BLaER1 treated with 17β-estradiol and CSF1 and Interleukin-3, amounts not matched to agents 10 nM and 100 nM (cell line): ENCODE measurements at regions not wholly inside any gene's neighbourhood (a gene's known extent, or its start where the extent isn't known, plus 50 kb on each side); places are given as distances from the start of the nearest gene placed in this dataset.

Experiments
- H3K27ac ChIP-seq, 11 experiments: shearing (Covaris generic); formaldehyde crosslinking; 2 replicates each; pipeline ENCODE4 v1.8.1; 2022
- H3K27me3 ChIP-seq, 11 experiments: shearing (Covaris generic); formaldehyde crosslinking; 2 replicates each; pipeline ENCODE4 v1.8.1; 2022
- H3K36me3 ChIP-seq, 11 experiments: shearing (Covaris generic); formaldehyde crosslinking; 2 replicates each; pipeline ENCODE4 v1.8.1; 2022
- H3K4me1 ChIP-seq, 10 experiments: shearing (Covaris generic); formaldehyde crosslinking; 2 replicates each; pipeline ENCODE4 v1.8.1; 2022
- H3K4me2 ChIP-seq, 11 experiments: shearing (Covaris generic); formaldehyde crosslinking; 2 replicates each; pipeline ENCODE4 v1.8.1; 2022
- H3K4me3 ChIP-seq, 10 experiments: shearing (Covaris generic); formaldehyde crosslinking; 2 replicates each; pipeline ENCODE4 v1.8.1; 2022
- H3K9ac ChIP-seq, 11 experiments: shearing (Covaris generic); formaldehyde crosslinking; 2 replicates each; pipeline ENCODE4 v1.8.1; 2022
- H3K9me3 ChIP-seq, 11 experiments: shearing (Covaris generic); formaldehyde crosslinking; replicated peaks in 1 of 11; 2 replicates each; pipeline ENCODE4 v1.8.1; 2022
- H4K20me1 ChIP-seq, 11 experiments: shearing (Covaris generic); formaldehyde crosslinking; 2 replicates each; pipeline ENCODE4 v1.8.1; 2022
- Cebpa-rat ChIP-seq, 11 experiments: shearing (Covaris generic); IDR thresholded peaks; 2 replicates each; pipeline ENCODE4 v1.8.1; 2022

GRCh38 chr12:107826276-107826675 is 51.8 kb downstream of the ASCL4 start:
- H3K9ac ChIP-seq: no peak overlapping the region
- TF ChIP-seq Cebpa-rat (IDR thresholded peaks at IDR 0.05): no peak
- H3K4me1 ChIP-seq: no peaks in the 10 kb centered on the region
- no peak overlapping the region for H3K4me2 ChIP-seq
- no peak overlapping the region for H3K4me3 ChIP-seq
- H3K27me3 ChIP-seq: no peaks in the 10 kb centered on the region
- H3K27ac ChIP-seq: no peak overlapping the region
- no peaks in the 10 kb centered on the region for H4K20me1 ChIP-seq
- H3K9me3 ChIP-seq: peaks cover 53 to 81% (median 70%) of the 10 kb centered on the region in 11 experiments
- H3K36me3 ChIP-seq: no peaks in the 10 kb centered on the region

- Histone ChIP-seq H3K27ac (no peak overlapping the region), H3K9me3 (peaks cover 43 to 53% (median 50%) of the 10 kb centered on the region in 11 experiments), H3K27me3 (no peaks in the 10 kb centered on the region), H4K20me1 (no peaks in the 10 kb centered on the region), H3K4me1 (no peaks in the 10 kb centered on the region), H3K4me2 (no peak overlapping the region), H3K36me3 (no peaks in the 10 kb centered on the region), H3K9ac (no peak overlapping the region), H3K4me3 (no peak overlapping the region)
- no peak for TF ChIP-seq Cebpa-rat (IDR thresholded peaks at IDR 0.05)
Observed at GRCh38 chr12:107829271-107829670, 54.8 kb downstream of the ASCL4 start.

- no peaks in the 10 kb centered on the region for H3K36me3 ChIP-seq
- H3K4me3 ChIP-seq: no peak overlapping the region
- peaks cover 11 to 21% (median 18%) of the 10 kb centered on the region in 11 experiments for H3K9me3 ChIP-seq
- no peaks in the 10 kb centered on the region for H4K20me1 ChIP-seq
- no peak for TF ChIP-seq Cebpa-rat (IDR thresholded peaks at IDR 0.05)
- H3K27ac ChIP-seq: no peak overlapping the region
- no peak overlapping the region for H3K9ac ChIP-seq
- no peaks in the 10 kb centered on the region for H3K4me1 ChIP-seq
- no peaks in the 10 kb centered on the region; a peak in 1 of 22 replicates for H3K27me3 ChIP-seq
- H3K4me2 ChIP-seq: no peak overlapping the region
Observed at GRCh38 chr12:107832441-107832840, 57.9 kb downstream of the ASCL4 start.

GRCh38 chr12:107840186-107840585 is 65.7 kb downstream of the ASCL4 start:
- no peak overlapping the region for H3K27ac ChIP-seq
- no peaks in the 10 kb centered on the region for H4K20me1 ChIP-seq
- H3K4me1 ChIP-seq: 0 out of 20 replicates have a peak, but pooled peaks cover 0 to 5% (median 0%) of the 10 kb centered on the region in 10 experiments
- no peak overlapping the region; a peak in 1 of 22 replicates for H3K4me2 ChIP-seq
- H3K36me3 ChIP-seq: no peaks in the 10 kb centered on the region
- H3K4me3 ChIP-seq: no peak overlapping the region
- no peak overlapping the region for H3K9ac ChIP-seq
- TF ChIP-seq Cebpa-rat (IDR thresholded peaks at IDR 0.05): no peak
- no peaks in the 10 kb centered on the region; a peak in 1 of 22 replicates for H3K27me3 ChIP-seq
- H3K9me3 ChIP-seq: peaks cover 15 to 21% (median 19%) of the 10 kb centered on the region in 11 experiments

- H3K4me2 ChIP-seq: no peak overlapping the region
- H3K4me3 ChIP-seq: no peak overlapping the region
Observed at GRCh38 chr12:107843351-107844311, 69.1 kb downstream of the ASCL4 start.

GRCh38 chr12:107844312-107844921 is 69.9 kb downstream of the ASCL4 start:
- no peak overlapping the region for H3K9ac ChIP-seq
- peaks cover 20 to 29% (median 26%) of the 10 kb centered on the region in 11 experiments for H3K9me3 ChIP-seq
- no peak for TF ChIP-seq Cebpa-rat (IDR thresholded peaks at IDR 0.05)
- peaks cover 0 to 21% (median 0%) of the 10 kb centered on the region in 10 experiments; a peak in 6 of 20 replicates for H3K4me1 ChIP-seq
- no peak overlapping the region for H3K4me3 ChIP-seq
- no peak overlapping the region for H3K27ac ChIP-seq
- H4K20me1 ChIP-seq: no peaks in the 10 kb centered on the region
- H3K27me3 ChIP-seq: no peaks in the 10 kb centered on the region
- no peak overlapping the region for H3K4me2 ChIP-seq
- H3K36me3 ChIP-seq: no peaks in the 10 kb centered on the region

More at GRCh38 chr12:107843351-107844311, 69.1 kb downstream of the ASCL4 start:
- Histone ChIP-seq H3K9me3 (peaks cover 20 to 29% (median 26%) of the 10 kb centered on the region in 11 experiments), H3K4me1 (peaks cover 0 to 20% (median 0%) of the 10 kb centered on the region in 10 experiments; a peak in 6 of 20 replicates), H3K9ac (no peak overlapping the region), H3K27ac (no peak overlapping the region), H4K20me1 (no peaks in the 10 kb centered on the region), H3K27me3 (no peaks in the 10 kb centered on the region), H3K36me3 (no peaks in the 10 kb centered on the region)
- TF ChIP-seq Cebpa-rat (IDR thresholded peaks at IDR 0.05): no peak

GRCh38 chr12:107845226-107845979 is 70.9 kb downstream of the ASCL4 start:
- Histone ChIP-seq H3K27me3 (no peaks in the 10 kb centered on the region), H3K4me2 (no peak overlapping the region), H3K9ac (no peak overlapping the region), H3K4me3 (no peak overlapping the region), H3K27ac (no peak overlapping the region), H3K9me3 (peaks cover 20 to 29% (median 26%) of the 10 kb centered on the region in 11 experiments), H3K36me3 (no peaks in the 10 kb centered on the region), H3K4me1 (peaks cover 0 to 17% (median 0%) of the 10 kb centered on the region in 10 experiments; a peak in 6 of 20 replicates), H4K20me1 (no peaks in the 10 kb centered on the region)
- no peak for TF ChIP-seq Cebpa-rat (IDR thresholded peaks at IDR 0.05)

GRCh38 chr12:107845980-107846659 is 71.6 kb downstream of the ASCL4 start:
- peaks cover 0 to 16% (median 0%) of the 10 kb centered on the region in 10 experiments; a peak in 6 of 20 replicates for H3K4me1 ChIP-seq
- no peak overlapping the region for H3K4me3 ChIP-seq
- no peaks in the 10 kb centered on the region for H3K27me3 ChIP-seq
- no peaks in the 10 kb centered on the region for H3K36me3 ChIP-seq
- TF ChIP-seq Cebpa-rat (IDR thresholded peaks at IDR 0.05): no peak
- H3K9ac ChIP-seq: no peak overlapping the region
- H4K20me1 ChIP-seq: no peaks in the 10 kb centered on the region
- no peak overlapping the region for H3K27ac ChIP-seq
- peaks cover 20 to 29% (median 26%) of the 10 kb centered on the region in 11 experiments for H3K9me3 ChIP-seq
- no peak overlapping the region for H3K4me2 ChIP-seq
